GM12891 (cell line): ENCODE measurements at regions not wholly inside any gene's neighbourhood (a gene's known extent, or its start where the extent isn't known, plus 50 kb on each side); places are given as distances from the start of the nearest gene placed in this dataset.

Experiments used
- POLR2A ChIP-seq: IDR thresholded peaks from 2 replicates; pipeline ENCODE4 v1.6.1; 2011; ENCODE audit warnings: low read depth, low read length, control low read depth
- POLR2AphosphoS5 ChIP-seq: IDR thresholded peaks from 2 replicates; pipeline ENCODE4 v1.6.1; 2011; ENCODE audit warnings: low read depth, low read length, control low read depth
- SPI1 ChIP-seq: IDR thresholded peaks from 2 replicates; pipeline ENCODE4 v1.6.1; 2011; ENCODE audit warnings: low read depth, low read length, control low read depth
- TAF1 ChIP-seq: IDR thresholded peaks from 2 replicates; pipeline ENCODE4 v1.6.1; 2011; ENCODE audit warnings: low read depth, low read length, control low read depth

DNA sequence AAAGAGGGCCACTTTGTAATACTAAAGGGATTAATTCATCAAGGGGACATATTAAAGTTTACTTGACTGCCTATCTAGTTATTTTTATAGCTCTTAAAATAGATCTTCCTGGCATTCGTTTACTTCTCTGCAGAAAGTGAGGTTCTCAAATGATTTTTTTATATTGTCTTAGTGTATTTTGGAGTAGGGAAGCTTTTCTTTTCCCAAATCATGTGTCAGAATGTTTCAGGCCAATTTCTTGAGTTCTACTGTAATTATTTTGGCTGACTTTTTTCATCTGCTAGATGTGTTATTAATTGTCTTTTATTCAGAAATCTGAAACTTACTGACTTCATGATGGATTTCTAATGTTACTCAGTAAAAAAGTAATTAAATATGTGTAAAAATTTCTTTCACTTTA lies 60.2 kb upstream of the FBXL7 start:
- TF ChIP-seq POLR2A: no peak
- TF ChIP-seq POLR2AphosphoS5: no peak
- TF ChIP-seq TAF1: no peak
- no peak for TF ChIP-seq SPI1
